Breast epithelium (tissue), 4 donors: ENCODE measurements at regions not wholly inside any gene's neighbourhood (a gene's known extent, or its start where the extent isn't known, plus 50 kb on each side); places are given as distances from the start of the nearest gene placed in this dataset.

Experiments
- DNase-seq, 2 donors: peaks; one replicate each; pipeline ENCODE4 v3.0.0-alpha.2; 2019; ENCODE audit warnings: low spot score in 2 of 2
- H3K27ac ChIP-seq, 2 donors: fragments of 200-600 bp; sonication (generic) in 1 of 2; one replicate each; pipeline ENCODE4 v1.5.1; 2016 to 2019; ENCODE audit warnings: mild to moderate bottlenecking in 1 of 2
- H3K27me3 ChIP-seq, 2 donors: fragments of 200-600 bp; sonication (generic) in 1 of 2; one replicate each; pipeline versions ENCODE4 v1.5.1 to v1.6.0; 2017 to 2019; ENCODE audit warnings: control low read depth in 1 of 2, mild to moderate bottlenecking in 1 of 2
- H3K36me3 ChIP-seq: fragments of 200-600 bp; one replicate; pipeline ENCODE4 v1.5.1; 2019
- H3K4me1 ChIP-seq, 2 donors: fragments of 200-600 bp; sonication (generic); one replicate each; pipeline ENCODE4 v1.5.1; 2016 to 2019; ENCODE audit warnings: control low read depth in 1 of 2
- H3K4me3 ChIP-seq, 3 donors: fragments of 200-600 bp; sonication (generic); 1 replicate in 2 of 3; 2 replicates in 1 of 3; pipeline ENCODE4 v1.5.1; 2016 to 2019; ENCODE audit warnings: mild to moderate bottlenecking in 3 of 3, moderate library complexity in 2 of 3
- H3K9me3 ChIP-seq, 2 donors: fragments of 200-600 bp; sonication (generic) in 1 of 2; one replicate each; pipeline ENCODE4 v1.5.1; 2016 to 2019; ENCODE audit warnings: control low read depth in 1 of 2
- CTCF ChIP-seq, 3 donors: fragments of 450-650 bp; IDR thresholded peaks; one replicate each; pipeline ENCODE4 v1.5.1; 2016 to 2017; ENCODE audit warnings: antibody characterized with exemption in 3 of 3, mild to moderate bottlenecking in 3 of 3, moderate library complexity in 3 of 3
- POLR2A ChIP-seq: fragments of 450-650 bp; IDR thresholded peaks from one replicate; pipeline ENCODE4 v1.6.1; 2016; ENCODE audit warnings: antibody characterized with exemption, mild to moderate bottlenecking, moderate library complexity
- POLR2AphosphoS5 ChIP-seq, 3 donors: sonication (generic); formaldehyde crosslinking; IDR thresholded peaks; one replicate each; pipeline ENCODE4 v1.6.1; 2017; ENCODE audit warnings: antibody characterized with exemption in 3 of 3
- intact Hi-C: fragments of 100-400 bp; cut with DNase I; formaldehyde crosslinking; loops from one replicate; pipeline ENCODE4 v1.15.1; 2023; ENCODE audit warnings: low total_unique reads

- Histone ChIP-seq H3K27ac (no peak overlapping the region), H3K27me3 (no peaks in the 10 kb centered on the region), H3K4me3 (no peak overlapping the region), H3K4me1 (no peaks in the 10 kb centered on the region), H3K36me3 (no peaks in the 10 kb centered on the region), H3K9me3 (peaks cover 0 to 6% of the 10 kb centered on the region in 2 donors)
- TF ChIP-seq CTCF (IDR thresholded peaks at IDR 0.05) (no peak), POLR2A (no peak), POLR2AphosphoS5 (IDR thresholded peaks at IDR 0.05) (no peak)
- no peak for DNase-seq
- intact Hi-C loops: loop anchor here (10.0 kb wide), 1 partner anchor 708 kb away; no protein-coding TSS in a partner anchor
Observed at GRCh38 chr11:128086794-128087193, 500.6 kb downstream of the ETS1 start.

GRCh38 chr11:128085276-128085675 is 502.1 kb downstream of the ETS1 start:
- H3K9me3 ChIP-seq: peaks cover 0 to 6% of the 10 kb centered on the region in 2 donors
- no peak overlapping the region for H3K27ac ChIP-seq
- intact Hi-C loops: loop anchor here (10.0 kb wide), 1 partner anchor 710 kb away; no protein-coding TSS in a partner anchor
- H3K27me3 ChIP-seq: no peaks in the 10 kb centered on the region
- DNase-seq: no peak
- H3K36me3 ChIP-seq: no peaks in the 10 kb centered on the region
- H3K4me3 ChIP-seq: no peak overlapping the region
- no peak for TF ChIP-seq POLR2AphosphoS5 (IDR thresholded peaks at IDR 0.05)
- no peak for TF ChIP-seq CTCF (IDR thresholded peaks at IDR 0.05)
- TF ChIP-seq POLR2A: no peak
- H3K4me1 ChIP-seq: no peaks in the 10 kb centered on the region

GRCh38 chr11:128082574-128082973 is 504.8 kb downstream of the ETS1 start:
- no peaks in the 10 kb centered on the region for H3K4me1 ChIP-seq
- intact Hi-C loops: loop anchor here (10.0 kb wide), 1 partner anchor 712 kb away; no protein-coding TSS in a partner anchor
- H3K36me3 ChIP-seq: no peaks in the 10 kb centered on the region
- no peak for DNase-seq
- H3K27ac ChIP-seq: no peak overlapping the region
- no peaks in the 10 kb centered on the region for H3K9me3 ChIP-seq
- TF ChIP-seq POLR2AphosphoS5 (IDR thresholded peaks at IDR 0.05) (no peak), CTCF (IDR thresholded peaks at IDR 0.05) (no peak), POLR2A (no peak)
- no peaks in the 10 kb centered on the region for H3K27me3 ChIP-seq
- H3K4me3 ChIP-seq: no peak overlapping the region

GRCh38 chr11:128069665-128070064 is 517.7 kb downstream of the ETS1 start:
- no peaks in the 10 kb centered on the region for H3K9me3 ChIP-seq
- intact Hi-C loops: no loop called here
- H3K27me3 ChIP-seq: no peaks in the 10 kb centered on the region
- H3K4me3 ChIP-seq: no peak overlapping the region
- no peak overlapping the region for H3K27ac ChIP-seq
- no peak for TF ChIP-seq CTCF (IDR thresholded peaks at IDR 0.05)
- no peak for TF ChIP-seq POLR2A
- no peak for TF ChIP-seq POLR2AphosphoS5 (IDR thresholded peaks at IDR 0.05)
- DNase-seq: no peak
- no peaks in the 10 kb centered on the region for H3K36me3 ChIP-seq
- no peaks in the 10 kb centered on the region for H3K4me1 ChIP-seq

- DNase-seq: no peak
- H3K36me3 ChIP-seq: no peaks in the 10 kb centered on the region
- intact Hi-C loops: no loop called here
- TF ChIP-seq CTCF (IDR thresholded peaks at IDR 0.05) (no peak), POLR2A (no peak)
- peaks cover 0 to 7% of the 10 kb centered on the region in 2 donors for H3K9me3 ChIP-seq
- no peak overlapping the region for H3K4me3 ChIP-seq
- H3K4me1 ChIP-seq: no peaks in the 10 kb centered on the region
- H3K27me3 ChIP-seq: no peaks in the 10 kb centered on the region
- no peak overlapping the region for H3K27ac ChIP-seq
Observed at GRCh38 chr11:128067780-128068179, 519.6 kb downstream of the ETS1 start.
